Astrocyte (in vitro differentiated cells and primary cell): ENCODE measurements at regions not wholly inside any gene's neighbourhood (a gene's known extent, or its start where the extent isn't known, plus 50 kb on each side); places are given as distances from the start of the nearest gene placed in this dataset.
"Not testable (repeated sequence)": the region's sequence is repeated elsewhere in the genome, so short reads cannot be mapped to it uniquely, and the experiment has no call there.

Source experiments
- DNase-seq: peaks from one replicate; pipeline ENCODE4 v3.0.0-alpha.2; 2010; ENCODE audit warnings: low read depth
- FAIRE-seq: peaks from 2 replicates; lab custom pipeline; 2011; peaks lifted over from hg19 to GRCh38; lab: Jason Lieb, UNC
- H2AFZ ChIP-seq: 2 replicates; pipeline ENCODE4 v1.6.0; 2012; ENCODE audit warnings: low read depth, low read length, inconsistent platforms
- H3K27ac ChIP-seq: 2 replicates; pipeline ENCODE4 v1.5.1; 2011; ENCODE audit warnings: low read depth, low read length, inconsistent platforms
- H3K27me3 ChIP-seq: 2 replicates; pipeline ENCODE4 v1.6.0; 2011; ENCODE audit warnings: low read length, inconsistent platforms; ENCODE audit not compliant: insufficient read depth
- H3K36me3 ChIP-seq: 2 replicates; pipeline ENCODE4 v1.5.1; 2011; ENCODE audit warnings: low read length, inconsistent platforms; ENCODE audit not compliant: insufficient read depth
- H3K4me1 ChIP-seq: 2 replicates; pipeline ENCODE4 v1.5.1; 2011; ENCODE audit warnings: low read length, inconsistent platforms; ENCODE audit not compliant: insufficient read depth
- H3K4me2 ChIP-seq: 2 replicates; pipeline ENCODE4 v1.6.0; 2012; ENCODE audit warnings: low read length, inconsistent platforms
- H3K4me3 ChIP-seq: 2 replicates; pipeline ENCODE4 v1.5.1; 2011; ENCODE audit warnings: low read depth, mild to moderate bottlenecking, low read length, inconsistent platforms; ENCODE audit not compliant: insufficient read depth
- H3K79me2 ChIP-seq: 2 replicates; pipeline ENCODE4 v1.6.0; 2012; ENCODE audit warnings: mild to moderate bottlenecking, low read length, inconsistent platforms; ENCODE audit not compliant: insufficient read depth
- H3K9ac ChIP-seq: 2 replicates; pipeline ENCODE4 v1.6.0; 2012; ENCODE audit warnings: mild to moderate bottlenecking, low read length, inconsistent platforms
- H3K9me3 ChIP-seq: 2 replicates; pipeline ENCODE4 v1.5.1; 2012; ENCODE audit warnings: low read depth, mild to moderate bottlenecking, low read length, inconsistent platforms; ENCODE audit not compliant: insufficient read depth
- H4K20me1 ChIP-seq: 2 replicates; pipeline ENCODE4 v1.6.0; 2012; ENCODE audit warnings: low read length, inconsistent platforms; ENCODE audit not compliant: insufficient read depth
- H3K27ac Mint-ChIP-seq: one replicate; pipeline ENCODE4 v1.8.0; 2021; ENCODE audit warnings: mild to moderate bottlenecking, mixed read lengths; ENCODE audit not compliant: unreplicated experiment
- H3K27me3 Mint-ChIP-seq: one replicate; pipeline ENCODE4 v1.8.0; 2021; ENCODE audit warnings: low read depth, mixed read lengths; ENCODE audit not compliant: unreplicated experiment
- H3K36me3 Mint-ChIP-seq: one replicate; pipeline ENCODE4 v1.8.0; 2021; ENCODE audit warnings: low read depth, mixed read lengths; ENCODE audit not compliant: unreplicated experiment
- H3K4me1 Mint-ChIP-seq: one replicate; pipeline ENCODE4 v1.8.0; 2021; ENCODE audit warnings: low read depth, mixed read lengths; ENCODE audit not compliant: unreplicated experiment
- H3K4me3 Mint-ChIP-seq: one replicate; pipeline ENCODE4 v1.8.0; 2021; ENCODE audit warnings: mild to moderate bottlenecking, moderate library complexity, mixed read lengths; ENCODE audit not compliant: unreplicated experiment
- H3K9me3 Mint-ChIP-seq: one replicate; pipeline ENCODE4 v1.8.0; 2021; ENCODE audit warnings: mild to moderate bottlenecking, mixed read lengths; ENCODE audit not compliant: unreplicated experiment
- CTCF ChIP-seq: IDR thresholded peaks from 2 replicates; pipeline ENCODE4 v1.5.1; 2011; ENCODE audit warnings: low read depth, mild to moderate bottlenecking, inconsistent platforms, low read length, moderate library complexity; ENCODE audit not compliant: insufficient read depth
- EZH2 ChIP-seq: IDR thresholded peaks from 2 replicates; pipeline ENCODE4 v1.6.1; 2012; ENCODE audit warnings: mild to moderate bottlenecking, low read length, inconsistent platforms; ENCODE audit not compliant: insufficient read depth

DNA sequence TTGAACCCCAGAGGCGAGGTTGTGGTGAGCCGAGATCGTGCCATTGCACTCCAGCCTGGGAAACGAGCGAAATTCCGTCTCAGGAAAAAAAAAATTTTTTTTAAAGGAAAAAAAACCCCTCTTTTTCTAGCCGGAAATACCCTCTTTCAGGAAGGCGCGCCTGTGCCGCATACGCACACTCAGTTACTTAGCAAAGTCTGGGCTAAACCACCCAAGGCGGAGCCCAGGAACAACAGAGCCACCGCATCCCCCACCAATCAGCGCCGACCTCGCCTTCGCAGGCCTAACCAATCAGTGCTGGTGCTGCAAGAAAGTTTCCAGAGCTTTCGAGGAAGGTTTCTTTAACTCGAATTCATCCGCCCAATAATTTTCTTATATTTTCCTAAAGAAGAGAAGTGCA lies 510.4 kb downstream of the KCNJ18 start:
- Histone ChIP-seq H2AFZ (no peak overlapping the region), H3K79me2 (no peaks in the 10 kb centered on the region), H3K36me3 (no peaks in the 10 kb centered on the region), H4K20me1 (no peaks in the 10 kb centered on the region), H3K4me1 (no peaks in the 10 kb centered on the region), H3K27ac (no peak overlapping the region), H3K4me2 (no peak overlapping the region), H3K9ac (no peak overlapping the region), H3K4me3 (no peak overlapping the region), H3K27me3 (no peaks in the 10 kb centered on the region), H3K9me3 (peaks cover 4% of the 10 kb centered on the region)
- FAIRE-seq (no peak), DNase-seq (no peak)
- Mint-ChIP-seq H3K4me1 (no peaks in the 10 kb centered on the region), H3K36me3 (no peaks in the 10 kb centered on the region), H3K4me3 (no peak overlapping the region), H3K27me3 (no peaks in the 10 kb centered on the region), H3K27ac (no peak overlapping the region), H3K9me3 (peaks cover 2% of the 10 kb centered on the region)
- no peak for TF ChIP-seq CTCF
- TF ChIP-seq EZH2: no peak

DNA sequence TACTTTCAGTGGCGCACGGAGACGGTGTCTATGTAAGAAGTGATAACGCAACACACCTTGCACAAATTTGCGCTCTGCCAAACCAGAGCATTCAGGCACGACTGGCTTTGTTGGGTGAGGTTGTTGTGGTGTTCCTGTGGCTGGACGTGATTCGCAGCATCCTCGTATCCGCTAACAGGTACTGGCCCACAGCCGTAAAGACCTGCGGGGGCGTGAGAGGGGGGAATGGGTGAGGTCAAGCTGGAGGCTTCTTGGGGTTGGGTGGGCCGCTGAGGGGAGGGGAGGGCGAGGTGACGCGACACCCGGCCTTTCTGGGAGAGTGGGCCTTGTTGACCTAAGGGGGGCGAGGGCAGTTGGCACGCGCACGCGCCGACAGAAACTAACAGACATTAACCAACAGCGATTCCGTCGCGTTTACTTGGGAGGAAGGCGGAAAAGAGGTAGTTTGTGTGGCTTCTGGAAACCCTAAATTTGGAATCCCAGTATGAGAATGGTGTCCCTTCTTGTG lies 510.9 kb downstream of the KCNJ18 start:
- DNase-seq: no peak
- H3K36me3 ChIP-seq: no peaks in the 10 kb centered on the region
- Mint-ChIP-seq H3K4me3 (no peak overlapping the region), H3K27me3 (no peaks in the 10 kb centered on the region), H3K4me1 (no peaks in the 10 kb centered on the region), H3K36me3 (no peaks in the 10 kb centered on the region), H3K27ac (no peak overlapping the region), H3K9me3 (peaks cover 2% of the 10 kb centered on the region)
- H2AFZ ChIP-seq: no peak overlapping the region
- no peak overlapping the region for H3K9ac ChIP-seq
- no peak overlapping the region for H3K4me3 ChIP-seq
- no peak for FAIRE-seq
- no peak for TF ChIP-seq EZH2
- no peak for TF ChIP-seq CTCF
- H3K9me3 ChIP-seq: peaks cover 4% of the 10 kb centered on the region
- H3K4me2 ChIP-seq: no peak overlapping the region
- H4K20me1 ChIP-seq: no peaks in the 10 kb centered on the region
- H3K4me1 ChIP-seq: no peaks in the 10 kb centered on the region
- no peaks in the 10 kb centered on the region for H3K79me2 ChIP-seq
- no peak overlapping the region for H3K27ac ChIP-seq
- no peaks in the 10 kb centered on the region for H3K27me3 ChIP-seq

DNA sequence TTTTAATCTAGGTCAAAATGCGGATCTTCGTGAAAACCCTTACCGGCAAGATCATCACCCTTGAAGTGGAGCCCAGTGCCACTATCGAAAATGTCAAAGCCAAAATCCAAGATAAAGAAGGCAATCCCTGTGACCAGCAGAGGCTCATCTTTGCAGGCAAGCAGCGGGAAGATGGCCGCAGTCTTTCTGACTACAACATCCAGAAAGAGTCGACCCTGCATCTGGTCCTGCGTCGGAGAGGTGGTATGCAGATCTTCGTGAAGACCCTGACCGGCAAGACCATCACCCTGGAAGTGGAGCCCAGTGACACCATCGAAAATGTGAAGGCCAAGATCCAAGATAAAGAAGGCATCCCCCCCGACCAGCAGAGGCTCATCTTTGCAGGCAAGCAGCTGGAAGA lies 511.8 kb downstream of the KCNJ18 start:
- H3K27ac Mint-ChIP-seq, H3K36me3 Mint-ChIP-seq, H3K4me2 ChIP-seq, H3K79me2 ChIP-seq, H3K4me3 ChIP-seq, H3K4me1 ChIP-seq, H3K36me3 ChIP-seq, H3K27me3 Mint-ChIP-seq, H3K27ac ChIP-seq, H3K4me3 Mint-ChIP-seq, FAIRE-seq, DNase-seq, H3K4me1 Mint-ChIP-seq, H4K20me1 ChIP-seq, H3K9me3 Mint-ChIP-seq, H3K27me3 ChIP-seq, H2AFZ ChIP-seq, H3K9me3 ChIP-seq, H3K9ac ChIP-seq: not testable (repeated sequence)

- H3K4me2 ChIP-seq, H3K27me3 Mint-ChIP-seq, H3K9me3 Mint-ChIP-seq, H3K27me3 ChIP-seq, H3K9me3 ChIP-seq, H3K9ac ChIP-seq, H3K27ac ChIP-seq, H3K27ac Mint-ChIP-seq, H3K36me3 ChIP-seq, H3K4me3 Mint-ChIP-seq, H3K36me3 Mint-ChIP-seq, FAIRE-seq, H3K79me2 ChIP-seq, H3K4me1 ChIP-seq, H4K20me1 ChIP-seq, DNase-seq, H3K4me3 ChIP-seq, H2AFZ ChIP-seq, H3K4me1 Mint-ChIP-seq: not testable (repeated sequence)
Observed at GRCh38 chr17:22210212-22210611, 517.9 kb downstream of the KCNJ18 start.

- FAIRE-seq, H3K4me2 ChIP-seq, H3K4me3 ChIP-seq, H3K27ac ChIP-seq, H3K9me3 ChIP-seq, H2AFZ ChIP-seq, H3K9ac ChIP-seq, H3K27me3 ChIP-seq, H4K20me1 ChIP-seq, H3K4me3 Mint-ChIP-seq, H3K4me1 Mint-ChIP-seq, H3K36me3 ChIP-seq, H3K9me3 Mint-ChIP-seq, H3K27ac Mint-ChIP-seq, DNase-seq, H3K79me2 ChIP-seq, H3K36me3 Mint-ChIP-seq, H3K4me1 ChIP-seq, H3K27me3 Mint-ChIP-seq: not testable (repeated sequence)
Observed at GRCh38 chr17:22213169-22213568, 520.8 kb downstream of the KCNJ18 start.
